ENCODE measurements at regions not wholly inside any gene's neighbourhood (a gene's known extent, or its start where the extent isn't known, plus 50 kb on each side); places are given as distances from the start of the nearest gene placed in this dataset.

DNA sequence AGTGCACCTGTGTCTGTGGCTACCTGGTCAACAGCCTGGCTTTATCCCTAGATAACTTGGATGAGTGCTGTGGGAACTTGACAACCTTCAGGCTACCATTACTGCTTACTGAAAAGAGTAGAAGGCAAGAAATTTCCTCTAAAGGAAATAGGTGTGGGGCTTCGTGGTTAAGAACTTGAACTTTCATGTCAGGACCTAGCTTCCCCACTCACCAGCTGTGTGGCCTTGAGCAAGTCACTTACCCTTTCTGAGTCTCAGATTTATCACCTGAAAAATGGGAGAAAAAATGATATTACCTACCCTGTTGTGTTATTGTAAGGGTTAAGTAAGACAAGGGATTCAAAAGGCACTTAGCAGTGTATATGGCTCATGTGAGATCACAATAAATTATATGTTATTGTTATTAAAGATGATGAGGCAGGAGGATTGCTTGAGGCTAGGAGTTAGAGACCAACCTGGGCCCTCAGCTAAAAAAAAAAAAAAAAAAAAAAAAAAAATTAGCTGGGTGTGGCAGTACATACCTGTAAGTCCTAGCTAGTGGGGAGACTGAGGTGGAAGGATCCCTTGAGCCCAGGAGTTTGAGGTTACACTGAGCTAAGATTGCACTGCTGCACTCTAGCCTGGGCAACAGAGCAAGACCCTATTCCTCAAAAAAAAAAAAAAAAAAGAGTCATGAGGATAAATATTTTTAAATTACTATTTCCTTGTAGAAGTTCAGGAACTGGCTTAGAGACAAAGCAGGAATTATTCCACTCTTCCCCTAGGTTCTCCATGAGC lies 97.0 kb upstream of the SPRY4 start:
- no peak for DNase-seq
- ChIA-PET CTCF (interaction anchor here (0.7 to 1.7 kb wide), 4 partner anchors 10 to 467 kb away, joined by 3 to 6 read pairs (median 4); no protein-coding TSS in a partner anchor), POLR2A (interaction anchor here (0.6 to 5.4 kb wide), 3 partner anchors 11 to 161 kb away, joined by 3 to 23 read pairs (median 5); no protein-coding TSS in a partner anchor)
- Mint-ChIP-seq H3K9me3 (peaks cover 11% of the 10 kb centered on the region), H3K4me1 (peaks cover 54% of the 10 kb centered on the region), H3K27ac (no peak overlapping the region), H3K27me3 (no peaks in the 10 kb centered on the region), H3K4me3 (no peak overlapping the region), H3K36me3 (ENCODE audit: low read depth) (no peaks in the 10 kb centered on the region)

DNA sequence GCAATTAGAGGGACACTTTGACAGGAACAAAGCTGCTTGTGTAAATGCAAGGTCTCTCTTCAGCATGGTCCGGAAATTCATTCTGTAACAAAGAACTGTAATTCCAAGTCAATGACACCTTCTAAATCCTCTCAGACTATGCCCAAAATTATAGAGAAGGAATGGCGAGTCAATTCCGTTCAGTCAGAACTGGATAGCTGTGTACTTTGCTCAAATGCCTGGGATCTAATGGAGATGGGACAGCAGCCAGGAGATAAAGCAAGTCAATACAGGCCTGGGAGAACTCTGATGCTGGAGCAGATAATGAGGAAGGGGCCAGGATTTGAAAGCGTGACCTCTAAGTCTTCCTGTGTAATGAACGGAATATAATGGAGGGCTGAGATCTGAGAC lies 96.4 kb upstream of the SPRY4 start:
- DNase-seq, result no peak
- Mint-ChIP-seq H3K27me3 (no peaks in the 10 kb centered on the region), H3K27ac (no peak overlapping the region), H3K4me1 (peaks cover 48% of the 10 kb centered on the region), H3K9me3 (peaks cover 11% of the 10 kb centered on the region), H3K36me3 (ENCODE audit: low read depth) (no peaks in the 10 kb centered on the region), H3K4me3 (no peak overlapping the region)
- ChIA-PET CTCF (interaction anchor here (1.3 to 1.7 kb wide), 2 partner anchors 11 to 15 kb away, joined by 3 to 6 read pairs; no protein-coding TSS in a partner anchor), POLR2A (interaction anchor here (2.1 to 5.4 kb wide), 2 partner anchors 12 to 64 kb away, joined by 10 to 23 read pairs; no protein-coding TSS in a partner anchor)

DNA sequence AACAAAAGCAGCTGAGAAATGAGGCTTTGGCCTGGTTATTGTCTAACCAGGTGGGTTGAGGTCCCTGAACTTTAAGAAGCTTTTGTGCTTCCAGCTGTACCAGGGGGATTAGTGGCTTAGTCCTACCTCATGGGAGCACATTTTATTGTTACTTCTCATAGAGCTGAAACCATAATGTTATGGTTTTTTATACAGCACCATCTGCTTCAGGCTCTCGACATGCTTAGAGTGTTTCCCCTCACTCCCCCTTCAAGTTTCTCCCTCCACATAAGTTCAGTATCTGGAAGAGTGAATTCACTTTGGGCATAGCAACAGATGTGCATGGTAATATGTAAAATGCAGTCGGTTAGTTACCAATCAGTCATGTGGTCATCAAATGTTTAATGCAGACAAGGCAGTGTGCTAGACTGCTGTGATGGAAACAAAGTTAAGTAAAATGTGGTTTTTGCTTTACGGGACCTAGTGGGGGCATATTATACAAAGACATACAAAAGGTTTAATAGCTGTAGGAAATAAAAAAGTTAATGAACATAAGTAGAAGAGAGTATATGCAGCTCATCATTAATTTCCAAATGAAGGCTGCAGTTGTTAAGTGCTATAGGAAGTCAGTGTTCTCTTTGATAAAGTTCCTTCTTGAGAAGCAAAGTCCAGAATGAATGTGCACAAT lies 95.9 kb upstream of the SPRY4 start:
- H3K4me1 Mint-ChIP-seq, result peaks cover 43% of the 10 kb centered on the region
- CTCF ChIA-PET, result interaction anchor here (0.6 to 1.3 kb wide), 3 partner anchors 12 to 31 kb away, joined by 3 to 4 read pairs (median 3); no protein-coding TSS in a partner anchor
- no peaks in the 10 kb centered on the region for H3K36me3 Mint-ChIP-seq (ENCODE audit: low read depth)
- H3K4me3 Mint-ChIP-seq, result no peak overlapping the region
- no peak for DNase-seq
- H3K27me3 Mint-ChIP-seq, result no peaks in the 10 kb centered on the region
- POLR2A ChIA-PET, result interaction anchor here (1.1 to 5.4 kb wide), 3 partner anchors 12 to 64 kb away, joined by 3 to 23 read pairs (median 10); no protein-coding TSS in a partner anchor
- peaks cover 11% of the 10 kb centered on the region for H3K9me3 Mint-ChIP-seq
- no peak overlapping the region for H3K27ac Mint-ChIP-seq

DNA sequence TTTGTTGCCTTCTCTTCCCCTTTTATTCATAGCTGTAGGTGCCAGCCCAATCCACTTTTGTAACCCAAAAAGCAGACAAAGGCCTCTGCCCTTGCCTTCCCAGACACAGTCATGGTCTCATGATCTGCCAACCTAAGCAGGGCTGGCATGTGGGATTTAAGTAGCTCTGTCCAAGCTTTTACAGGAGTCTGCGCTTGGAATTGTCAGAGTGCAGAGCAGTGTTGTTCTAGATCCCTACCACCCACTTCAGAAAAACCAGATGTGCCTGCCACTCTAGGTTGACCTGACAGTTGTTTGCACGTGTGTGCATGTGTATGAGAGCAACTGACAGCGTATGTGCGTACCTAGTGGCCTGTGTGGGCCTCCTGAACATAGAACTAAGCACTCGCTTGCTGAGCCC lies 87.8 kb upstream of the SPRY4 start:
- H3K36me3 Mint-ChIP-seq (ENCODE audit: low read depth), result no peaks in the 10 kb centered on the region
- CTCF ChIA-PET, result no interaction called here
- no peak overlapping the region for H3K27ac Mint-ChIP-seq
- peaks cover 2% of the 10 kb centered on the region for H3K27me3 Mint-ChIP-seq
- POLR2A ChIA-PET, result no interaction called here
- no peaks in the 10 kb centered on the region for H3K4me1 Mint-ChIP-seq
- no peak overlapping the region for H3K4me3 Mint-ChIP-seq
- DNase-seq, result no peak
- H3K9me3 Mint-ChIP-seq, result no peaks in the 10 kb centered on the region

DNA sequence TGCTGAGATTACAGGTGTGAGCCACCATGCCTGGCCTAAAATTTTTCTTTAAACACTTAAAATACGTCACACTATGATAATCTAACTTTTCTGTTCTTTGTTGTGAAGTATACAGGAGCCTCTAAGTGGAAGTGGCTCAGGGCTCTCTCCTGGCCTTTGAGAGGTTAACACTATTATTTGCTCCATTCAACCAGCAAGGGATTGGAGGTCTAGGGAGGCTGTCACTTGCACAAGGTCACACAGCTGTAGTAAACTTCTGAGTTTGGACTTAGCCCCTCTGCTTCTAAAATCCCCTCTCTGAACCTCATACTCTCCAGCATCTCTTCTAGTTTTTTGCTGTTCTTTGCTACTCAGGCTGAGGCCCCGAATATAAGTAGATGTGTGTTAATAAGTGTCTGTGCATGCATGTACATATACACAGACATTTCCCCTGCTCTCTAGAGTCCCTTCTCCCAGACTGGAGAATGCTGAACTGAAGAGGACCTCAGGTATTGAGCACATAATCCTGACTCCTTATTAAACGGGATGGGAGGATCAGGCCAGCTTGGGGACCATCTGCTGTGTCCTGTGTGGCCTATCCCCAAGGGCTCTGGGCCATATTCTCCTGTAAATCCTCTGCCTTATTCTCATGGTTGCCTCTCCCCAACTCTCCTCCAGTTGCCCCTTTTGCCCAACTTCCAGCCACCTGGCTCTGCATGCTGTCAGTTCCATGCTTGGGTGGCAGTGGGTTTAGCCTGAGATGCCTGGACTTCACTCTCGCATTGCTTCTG lies 87.0 kb upstream of the SPRY4 start:
- Mint-ChIP-seq H3K4me3 (no peak overlapping the region), H3K27ac (no peak overlapping the region), H3K4me1 (no peaks in the 10 kb centered on the region), H3K27me3 (peaks cover 2% of the 10 kb centered on the region), H3K36me3 (ENCODE audit: low read depth) (no peaks in the 10 kb centered on the region), H3K9me3 (no peaks in the 10 kb centered on the region)
- no peak for DNase-seq
- POLR2A ChIA-PET, result no interaction called here
- CTCF ChIA-PET, result no interaction called here

DNA sequence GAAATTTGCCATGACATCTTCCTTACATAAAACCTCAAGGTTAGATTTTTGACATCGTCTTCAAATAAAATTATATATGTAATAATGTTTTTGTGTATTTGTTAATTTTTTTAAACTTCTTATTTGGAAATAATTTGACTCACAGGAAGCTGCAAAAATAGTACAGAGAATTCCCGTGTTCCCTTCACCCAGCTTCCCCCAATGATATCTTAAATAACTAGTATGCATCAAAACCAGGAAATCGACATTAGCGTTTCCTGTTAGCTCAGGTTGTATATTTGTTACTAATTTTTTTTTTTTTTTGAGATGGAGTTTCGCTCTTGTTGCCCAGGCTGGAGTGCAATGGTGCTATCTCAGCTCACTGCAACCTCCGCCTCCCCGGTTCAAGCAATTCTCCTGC lies 86.3 kb upstream of the SPRY4 start:
- H3K27me3 Mint-ChIP-seq, result peaks cover 2% of the 10 kb centered on the region
- ChIA-PET CTCF (no interaction called here), POLR2A (no interaction called here)
- H3K9me3 Mint-ChIP-seq, result no peaks in the 10 kb centered on the region
- no peak overlapping the region for H3K4me3 Mint-ChIP-seq
- H3K27ac Mint-ChIP-seq, result no peak overlapping the region
- H3K4me1 Mint-ChIP-seq, result no peaks in the 10 kb centered on the region
- no peak for DNase-seq
- H3K36me3 Mint-ChIP-seq (ENCODE audit: low read depth), result no peaks in the 10 kb centered on the region

DNA sequence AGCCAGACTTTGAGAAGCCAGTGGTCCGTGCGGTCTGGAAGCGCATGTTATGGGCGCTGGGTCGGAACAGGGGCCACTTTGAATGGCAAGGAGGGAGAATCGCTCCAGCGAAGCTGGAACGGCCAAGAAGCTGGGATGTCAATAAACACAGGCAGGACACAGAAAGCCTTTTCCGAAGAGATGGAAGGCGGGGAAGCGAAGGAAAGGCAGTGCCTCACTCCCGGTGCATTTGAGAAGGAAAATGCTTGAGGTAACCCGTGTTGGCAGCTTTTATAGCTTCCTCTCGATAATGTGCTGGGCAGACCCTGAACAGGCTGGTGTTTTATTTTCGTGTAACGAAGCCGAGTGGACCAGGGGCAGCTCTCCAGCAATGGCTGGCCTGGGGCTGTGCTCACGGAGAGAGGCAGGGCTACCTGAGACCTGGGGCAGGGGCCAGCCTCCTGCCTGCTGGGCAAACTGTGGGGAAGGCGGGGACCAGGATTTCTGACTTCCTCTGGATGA lies 84.2 kb upstream of the SPRY4 start:
- Mint-ChIP-seq H3K27me3 (peaks cover 2% of the 10 kb centered on the region), H3K9me3 (no peaks in the 10 kb centered on the region), H3K36me3 (ENCODE audit: low read depth) (no peaks in the 10 kb centered on the region), H3K27ac (no peak overlapping the region), H3K4me1 (no peaks in the 10 kb centered on the region), H3K4me3 (no peak overlapping the region)
- DNase-seq, result no peak
- ChIA-PET CTCF (interaction anchor here (0.8 kb wide), 1 partner anchor 290 kb away, joined by 3 read pairs; no protein-coding TSS in a partner anchor), POLR2A (no interaction called here)

DNA sequence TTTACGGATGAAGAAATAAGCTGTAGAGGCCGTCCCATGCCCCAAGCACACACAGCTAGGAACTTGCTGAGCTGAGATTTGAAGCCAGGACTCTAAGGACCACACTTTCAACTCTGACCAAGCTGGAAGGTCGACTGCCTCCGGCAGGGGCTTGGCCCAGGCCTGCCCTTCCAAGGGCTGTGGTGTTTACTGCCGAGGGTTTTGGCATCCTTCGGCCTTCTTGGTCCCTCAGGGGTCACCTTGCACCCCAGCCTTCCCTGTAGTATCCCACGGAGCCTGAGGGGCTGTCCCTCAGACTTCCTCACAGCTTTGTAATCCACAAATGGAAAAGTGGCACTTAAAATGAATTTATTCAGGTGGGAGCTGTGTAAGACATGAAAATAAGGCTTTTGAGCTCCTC lies 83.7 kb upstream of the SPRY4 start:
- POLR2A ChIA-PET, result no interaction called here
- Mint-ChIP-seq H3K27ac (no peak overlapping the region), H3K4me3 (no peak overlapping the region), H3K9me3 (no peaks in the 10 kb centered on the region), H3K27me3 (peaks cover 2% of the 10 kb centered on the region), H3K4me1 (no peaks in the 10 kb centered on the region), H3K36me3 (ENCODE audit: low read depth) (no peaks in the 10 kb centered on the region)
- CTCF ChIA-PET, result interaction anchor here (0.8 kb wide), 1 partner anchor 290 kb away, joined by 3 read pairs; no protein-coding TSS in a partner anchor
- DNase-seq, result no peak

DNA sequence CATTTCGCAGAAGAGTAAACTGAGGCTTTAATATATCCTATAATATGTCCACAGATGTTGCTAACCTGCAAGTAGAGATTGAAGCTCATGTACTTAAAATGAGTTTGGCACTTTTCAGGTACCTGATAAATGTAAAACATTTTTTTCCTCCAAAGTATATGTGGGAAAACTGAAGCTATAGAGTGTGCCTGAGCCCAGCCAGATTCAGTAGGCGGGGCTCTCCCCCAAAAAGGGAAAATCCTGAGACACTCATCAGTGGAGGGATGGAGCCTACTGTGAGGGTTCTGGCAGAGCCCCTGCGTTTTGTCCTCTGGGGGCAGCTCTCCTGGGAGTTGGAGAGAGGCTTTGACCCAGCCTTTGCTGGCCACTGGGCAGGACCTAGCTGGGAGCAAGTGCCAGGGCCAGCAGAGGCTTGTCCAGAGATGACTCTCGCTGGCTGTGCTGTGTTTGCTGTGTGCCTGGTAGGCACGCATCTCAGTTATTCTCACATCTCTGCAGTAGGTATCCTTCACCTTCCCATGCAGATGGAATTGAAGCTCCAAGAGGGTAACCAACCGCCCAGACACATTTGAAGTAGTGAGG lies 81.1 kb upstream of the SPRY4 start:
- Mint-ChIP-seq H3K27ac (no peak overlapping the region), H3K36me3 (ENCODE audit: low read depth) (no peaks in the 10 kb centered on the region), H3K9me3 (no peaks in the 10 kb centered on the region), H3K27me3 (peaks cover 2% of the 10 kb centered on the region), H3K4me1 (no peaks in the 10 kb centered on the region), H3K4me3 (no peak overlapping the region)
- no peak for DNase-seq
- ChIA-PET CTCF (interaction anchor here (0.6 kb wide), 1 partner anchor 15 kb away, joined by 3 read pairs; no protein-coding TSS in a partner anchor), POLR2A (no interaction called here)

DNA sequence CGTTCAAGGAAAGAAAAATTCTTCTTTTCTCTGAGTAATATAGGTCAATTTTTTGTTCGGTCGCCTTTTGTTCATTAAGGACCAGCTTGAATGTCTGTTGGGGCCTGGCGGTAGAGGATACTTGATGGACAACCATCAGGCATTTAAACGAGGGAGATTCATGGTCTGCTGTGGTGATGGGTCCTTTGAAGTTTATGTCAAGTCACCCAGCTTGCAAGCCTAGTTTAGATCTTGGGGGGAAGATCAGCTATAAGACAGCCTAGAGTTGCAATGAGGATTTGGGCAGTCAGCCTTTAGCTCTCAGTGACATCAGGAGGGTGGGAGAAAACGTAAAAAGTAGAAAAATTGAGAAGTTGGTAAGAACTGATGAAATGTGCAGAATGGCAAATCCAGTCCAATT lies 80.2 kb upstream of the SPRY4 start:
- H3K9me3 Mint-ChIP-seq, result no peaks in the 10 kb centered on the region
- H3K27me3 Mint-ChIP-seq, result peaks cover 2% of the 10 kb centered on the region
- no peak overlapping the region for H3K27ac Mint-ChIP-seq
- POLR2A ChIA-PET, result no interaction called here
- CTCF ChIA-PET, result interaction anchor here (0.6 kb wide), 1 partner anchor 15 kb away, joined by 3 read pairs; no protein-coding TSS in a partner anchor
- H3K36me3 Mint-ChIP-seq (ENCODE audit: low read depth), result no peaks in the 10 kb centered on the region
- no peak for DNase-seq
- H3K4me3 Mint-ChIP-seq, result no peak overlapping the region
- H3K4me1 Mint-ChIP-seq, result no peaks in the 10 kb centered on the region

DNA sequence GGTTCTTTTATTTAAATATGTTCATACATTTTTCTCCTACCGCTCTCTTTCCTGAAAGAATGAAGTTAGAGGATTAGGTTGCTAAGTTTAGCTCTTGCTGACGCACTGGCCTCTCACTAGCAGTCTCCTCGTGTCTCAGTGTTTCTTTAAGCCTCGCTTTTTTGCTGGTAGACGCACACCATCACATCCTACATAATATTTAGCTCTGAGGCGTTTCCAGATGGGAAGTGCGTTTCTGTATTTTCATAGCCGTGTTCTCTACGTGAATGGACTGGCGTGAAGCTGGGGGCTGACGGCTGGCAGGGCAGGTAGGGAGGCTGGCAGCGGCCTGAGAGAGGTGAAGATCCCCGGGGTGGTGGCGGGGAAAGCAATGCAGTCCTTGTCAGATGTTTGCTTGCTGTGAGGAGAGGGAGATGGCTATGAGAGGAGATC lies 79.2 kb upstream of the SPRY4 start:
- POLR2A ChIA-PET, result no interaction called here
- no peak overlapping the region for H3K4me3 Mint-ChIP-seq
- no peaks in the 10 kb centered on the region for H3K4me1 Mint-ChIP-seq
- DNase-seq, result no peak
- no peak overlapping the region for H3K27ac Mint-ChIP-seq
- H3K36me3 Mint-ChIP-seq (ENCODE audit: low read depth), result no peaks in the 10 kb centered on the region
- no peaks in the 10 kb centered on the region for H3K27me3 Mint-ChIP-seq
- H3K9me3 Mint-ChIP-seq, result no peaks in the 10 kb centered on the region
- CTCF ChIA-PET, result no interaction called here

DNA sequence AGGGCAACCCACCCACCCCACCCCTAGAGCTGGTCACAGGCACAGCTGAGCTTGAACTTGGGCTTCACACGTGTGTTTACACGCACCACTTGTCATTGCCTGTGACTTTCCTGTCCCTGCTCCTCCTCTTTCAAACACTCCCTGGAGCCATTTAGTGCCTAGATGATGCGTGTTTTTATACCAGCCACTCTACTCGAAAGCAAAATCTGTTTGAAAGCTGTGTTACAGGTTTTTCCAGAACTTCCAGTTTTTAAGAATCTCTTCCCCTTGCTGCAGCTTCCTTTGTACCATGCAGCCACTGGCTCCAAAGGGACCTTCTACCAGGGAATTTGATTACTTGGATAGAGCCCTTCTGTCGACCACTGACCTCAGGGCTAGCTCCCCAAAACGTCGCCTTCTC lies 78.8 kb upstream of the SPRY4 start:
- POLR2A ChIA-PET, result no interaction called here
- CTCF ChIA-PET, result no interaction called here

More for the DNA sequence above, 78.8 kb upstream of the SPRY4 start:
- H3K9me3 Mint-ChIP-seq, result no peaks in the 10 kb centered on the region
- DNase-seq, result no peak
- H3K4me3 Mint-ChIP-seq, result no peak overlapping the region
- H3K4me1 Mint-ChIP-seq, result no peaks in the 10 kb centered on the region
- no peaks in the 10 kb centered on the region for H3K27me3 Mint-ChIP-seq
- no peak overlapping the region for H3K27ac Mint-ChIP-seq
- H3K36me3 Mint-ChIP-seq (ENCODE audit: low read depth), result no peaks in the 10 kb centered on the region
